ENCODE measurements at regions not wholly inside any gene's neighbourhood (a gene's known extent, or its start where the extent isn't known, plus 50 kb on each side); places are given as distances from the start of the nearest gene placed in this dataset.
"Not testable (repeated sequence)": the region's sequence is repeated elsewhere in the genome, so short reads cannot be mapped to it uniquely, and the experiment has no call there.

- ATAC-seq (ENCODE audit: poor library complexity) (no peak), DNase-seq (no peak)
- intact Hi-C loops (cut with DNase I), result no loop called here
These were observed 505.1 kb upstream of the TMEM132C start for GRCh38 chr12:127761880-127762279.

- DNase-seq, result no peak
- no peak for ATAC-seq (ENCODE audit: poor library complexity)
- intact Hi-C loops (cut with DNase I), result no loop called here
These were observed 499.3 kb upstream of the TMEM132C start for GRCh38 chr12:127767656-127768055.

GRCh38 chr12:127770118-127770517 lies 496.9 kb upstream of the TMEM132C start:
- intact Hi-C loops (cut with DNase I), result no loop called here
- DNase-seq (no peak), ATAC-seq (ENCODE audit: poor library complexity) (no peak)

- DNase-seq (no peak), ATAC-seq (ENCODE audit: poor library complexity) (no peak)
- intact Hi-C loops (cut with DNase I), result no loop called here
These were observed 495.4 kb upstream of the TMEM132C start for GRCh38 chr12:127771546-127771945.

- intact Hi-C loops (cut with DNase I), result no loop called here
- ATAC-seq (ENCODE audit: poor library complexity) (no peak), DNase-seq (no peak)
These were observed 493.4 kb upstream of the TMEM132C start for GRCh38 chr12:127773520-127773919.

- no peak for DNase-seq
- ATAC-seq (ENCODE audit: poor library complexity), result no peak
- intact Hi-C loops (cut with DNase I), result no loop called here
These were observed 492.1 kb upstream of the TMEM132C start for GRCh38 chr12:127774828-127775227.

GRCh38 chr12:127779301-127780045 lies 487.5 kb upstream of the TMEM132C start:
- intact Hi-C loops (cut with DNase I), result no loop called here
- DNase-seq (no peak), ATAC-seq (ENCODE audit: poor library complexity) (no peak)

GRCh38 chr12:127780881-127781280 lies 486.1 kb upstream of the TMEM132C start:
- intact Hi-C loops (cut with DNase I), result no loop called here
- ATAC-seq (ENCODE audit: poor library complexity) (no peak), DNase-seq (no peak)

- intact Hi-C loops (cut with DNase I), result no loop called here
- ATAC-seq (ENCODE audit: poor library complexity) (no peak), DNase-seq (no peak)
These were observed 485.6 kb upstream of the TMEM132C start for GRCh38 chr12:127781336-127781735.

- intact Hi-C loops (cut with DNase I), result no loop called here
- no peak for DNase-seq
- peak; percentile 58 for ATAC-seq (ENCODE audit: poor library complexity)
These were observed 481.4 kb upstream of the TMEM132C start for GRCh38 chr12:127785540-127785939.

- DNase-seq (no peak), ATAC-seq (ENCODE audit: poor library complexity) (no peak)
- intact Hi-C loops (cut with DNase I), result no loop called here
These were observed 480.9 kb upstream of the TMEM132C start for GRCh38 chr12:127785986-127786590.

GRCh38 chr12:127787544-127787943 lies 479.4 kb upstream of the TMEM132C start:
- DNase-seq (no peak), ATAC-seq (ENCODE audit: poor library complexity) (no peak)
- intact Hi-C loops (cut with DNase I), result no loop called here

- intact Hi-C loops (cut with DNase I), result no loop called here
- no peak for DNase-seq
- ATAC-seq (ENCODE audit: poor library complexity), result no peak
These were observed 476.6 kb upstream of the TMEM132C start for GRCh38 chr12:127790376-127790775.

GRCh38 chr12:127791217-127791616 lies 475.8 kb upstream of the TMEM132C start:
- ATAC-seq (ENCODE audit: poor library complexity), result no peak
- DNase-seq, result no peak
- intact Hi-C loops (cut with DNase I), result no loop called here

- ATAC-seq (ENCODE audit: poor library complexity) (no peak), DNase-seq (no peak)
- intact Hi-C loops (cut with DNase I), result no loop called here
These were observed 469.1 kb upstream of the TMEM132C start for GRCh38 chr12:127797918-127798317.

GRCh38 chr12:127802271-127802670 lies 464.7 kb upstream of the TMEM132C start:
- intact Hi-C loops (cut with DNase I), result no loop called here
- no peak for ATAC-seq (ENCODE audit: poor library complexity)
- DNase-seq, result no peak

GRCh38 chr12:127803545-127803944 lies 463.4 kb upstream of the TMEM132C start:
- intact Hi-C loops (cut with DNase I), result no loop called here
- no peak for ATAC-seq (ENCODE audit: poor library complexity)
- no peak for DNase-seq

GRCh38 chr12:127809275-127809674 lies 457.7 kb upstream of the TMEM132C start:
- intact Hi-C loops (cut with DNase I), result no loop called here
- ATAC-seq (ENCODE audit: poor library complexity), result peak; percentile 88
- no peak for DNase-seq

- ATAC-seq (ENCODE audit: poor library complexity) (peak; percentile 84), DNase-seq (no peak)
- intact Hi-C loops (cut with DNase I), result no loop called here
These were observed 456.9 kb upstream of the TMEM132C start for GRCh38 chr12:127810041-127810440.

GRCh38 chr12:127810459-127810858 lies 456.5 kb upstream of the TMEM132C start:
- DNase-seq; ATAC-seq (ENCODE audit: poor library complexity); intact Hi-C loops (cut with DNase I): not testable (repeated sequence)

GRCh38 chr12:127811988-127812387 lies 455.0 kb upstream of the TMEM132C start:
- peak; percentile 53 for ATAC-seq (ENCODE audit: poor library complexity)
- intact Hi-C loops (cut with DNase I), result no loop called here
- DNase-seq, result peak; percentile 53

Measured in Right ventricle myocardium superior (tissue), 1 donor.